SK-N-SH treated with all-trans-retinoic acid at 6 μM for 48 hours (cell line): ENCODE measurements at regions not wholly inside any gene's neighbourhood (a gene's known extent, or its start where the extent isn't known, plus 50 kb on each side); places are given as distances from the start of the nearest gene placed in this dataset.

ENCODE experiments used
- ATAC-seq: fragments of 200-7000 bp; cut with Tn5 transposase; 3 replicates; pipeline ENCODE4 v1.9.1; 2020; ENCODE audit warnings: mild to moderate bottlenecking, moderate library complexity
- ARNTL ChIP-seq: fragments of 450-650 bp; formaldehyde crosslinking; IDR thresholded peaks from 2 replicates; pipeline ENCODE4 v1.5.0; 2020; ENCODE audit warnings: low read depth, mild to moderate bottlenecking, moderate library complexity, borderline replicate concordance
- BACH2 ChIP-seq: fragments of 250-450 bp; sonication (Bioruptor Pico); IDR thresholded peaks from 2 replicates; pipeline ENCODE4 v1.9.0; 2021; ENCODE audit warnings: mild to moderate bottlenecking, borderline replicate concordance
- CSDC2 ChIP-seq: fragments of 250-450 bp; sonication (Bioruptor Pico); IDR thresholded peaks from 2 replicates; pipeline ENCODE4 v1.5.0; 2020; ENCODE audit warnings: mild to moderate bottlenecking, moderate library complexity
- GLIS3 ChIP-seq: fragments of 250-450 bp; sonication (Bioruptor Pico); IDR thresholded peaks from 2 replicates; pipeline ENCODE4 v1.5.0; 2020; ENCODE audit warnings: mild to moderate bottlenecking, moderate library complexity
- ISL1 ChIP-seq: fragments of 250-450 bp; sonication (Bioruptor Pico); IDR thresholded peaks from 2 replicates; pipeline ENCODE4 v2.1.2; 2022; ENCODE audit warnings: mild to moderate bottlenecking, moderate library complexity
- OSR1 ChIP-seq: fragments of 250-450 bp; sonication (Bioruptor Pico); IDR thresholded peaks from 2 replicates; pipeline ENCODE4 v1.8.0; 2022; ENCODE audit warnings: moderate library complexity, mild to moderate bottlenecking, inconsistent platforms
- PPARA ChIP-seq: fragments of 250-450 bp; sonication (Bioruptor Pico); IDR thresholded peaks from 2 replicates; pipeline ENCODE4 v1.5.0; 2020; ENCODE audit warnings: mild to moderate bottlenecking, borderline replicate concordance
- RARB ChIP-seq: fragments of 250-450 bp; sonication (Bioruptor Pico); IDR thresholded peaks from 2 replicates; pipeline ENCODE4 v1.8.0; 2021; ENCODE audit warnings: mild to moderate bottlenecking, moderate library complexity
- SNAI2 ChIP-seq: fragments of 250-450 bp; sonication (Bioruptor Pico); IDR thresholded peaks from 2 replicates; pipeline ENCODE4 v1.5.0; 2020; ENCODE audit warnings: mild to moderate bottlenecking, moderate library complexity
- TCF4 ChIP-seq: fragments of 250-450 bp; sonication (Bioruptor Pico); IDR thresholded peaks from 2 replicates; pipeline ENCODE4 v1.8.0; 2021; ENCODE audit warnings: mild to moderate bottlenecking, moderate library complexity, borderline replicate concordance
- TOX ChIP-seq: fragments of 250-450 bp; sonication (Bioruptor Pico); IDR thresholded peaks from 2 replicates; pipeline ENCODE4 v1.8.0; 2021; ENCODE audit warnings: mild to moderate bottlenecking, moderate library complexity, borderline replicate concordance
- ZC3H10 ChIP-seq: fragments of 250-450 bp; sonication (Bioruptor Pico); IDR thresholded peaks from 2 replicates; pipeline ENCODE4 v1.5.1; 2021; ENCODE audit warnings: mild to moderate bottlenecking, moderate library complexity
- ZFP3 ChIP-seq: fragments of 250-450 bp; sonication (Bioruptor Pico); IDR thresholded peaks from 2 replicates; pipeline ENCODE4 v1.5.0; 2020; ENCODE audit warnings: mild to moderate bottlenecking, moderate library complexity
- ZFP30 ChIP-seq: fragments of 450-650 bp; formaldehyde crosslinking; IDR thresholded peaks from 2 replicates; pipeline ENCODE4 v1.5.0; 2022; ENCODE audit warnings: mild to moderate bottlenecking, moderate library complexity
- ZNF565 ChIP-seq: fragments of 450-650 bp; formaldehyde crosslinking; conservative IDR thresholded peaks from 2 replicates; pipeline ENCODE4 v1.5.0; 2020; ENCODE audit warnings: low read depth, mild to moderate bottlenecking, moderate library complexity
- ZNF70 ChIP-seq: fragments of 450-650 bp; formaldehyde crosslinking; IDR thresholded peaks from 2 replicates; pipeline ENCODE4 v1.5.0; 2020; ENCODE audit warnings: mild to moderate bottlenecking, moderate library complexity
- ZNF8 ChIP-seq: fragments of 450-650 bp; formaldehyde crosslinking; IDR thresholded peaks from 2 replicates; pipeline ENCODE4 v1.5.0; 2020; ENCODE audit warnings: mild to moderate bottlenecking, moderate library complexity
- TF ChIP-seq, protein P1 (sequence below): fragments of 250-450 bp; sonication (Bioruptor Pico); IDR thresholded peaks from 2 replicates; pipeline ENCODE4 v1.5.1; 2021; ENCODE audit warnings: mild to moderate bottlenecking, moderate library complexity
- TF ChIP-seq, protein P2 (sequence below): fragments of 250-450 bp; sonication (Bioruptor Pico); IDR thresholded peaks from 2 replicates; pipeline ENCODE4 v1.5.0; 2020; ENCODE audit warnings: mild to moderate bottlenecking, moderate library complexity
- TF ChIP-seq, protein P3 (sequence below): fragments of 250-450 bp; sonication (Bioruptor Pico); IDR thresholded peaks from 2 replicates; pipeline ENCODE4 v1.8.0; 2020; ENCODE audit warnings: mild to moderate bottlenecking, moderate library complexity, borderline replicate concordance

DNA sequence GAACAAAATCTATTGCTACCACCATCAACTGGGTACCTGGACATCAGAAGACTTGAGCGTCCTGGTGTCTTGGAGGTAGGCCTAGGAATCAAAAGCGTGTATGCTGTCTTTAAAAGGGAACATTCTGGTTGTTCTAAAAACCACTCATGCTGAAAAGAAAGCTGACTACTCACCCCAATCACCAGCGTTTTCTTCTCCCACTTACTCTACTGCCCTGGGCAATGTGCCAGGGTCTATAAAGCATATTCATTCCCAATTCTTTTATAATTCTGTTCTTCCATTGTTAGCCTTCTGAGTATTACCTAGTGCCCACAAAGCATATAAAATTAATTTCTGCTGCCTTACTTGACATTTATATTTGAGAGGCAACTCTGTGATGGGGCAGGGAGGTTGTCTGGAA lies 133.4 kb downstream of the KCNA5 start:
- no peak for ATAC-seq
- TF ChIP-seq ISL1 (CRISPR knock-in tag) = no peak
- no peak for TF ChIP-seq BACH2 (CRISPR knock-in tag)
- TF ChIP-seq SNAI2 (CRISPR knock-in tag) = no peak
- TF ChIP-seq TCF4 (CRISPR knock-in tag) = no peak
- TF ChIP-seq PPARA (CRISPR knock-in tag) = no peak
- TF ChIP-seq ARNTL (CRISPR knock-in tag) = no peak
- no peak for TF ChIP-seq ZNF8 (CRISPR knock-in tag)
- TF ChIP-seq CSDC2 (CRISPR knock-in tag) = no peak
- no peak for TF ChIP-seq ZFP30
- TF ChIP-seq, protein P1, sequence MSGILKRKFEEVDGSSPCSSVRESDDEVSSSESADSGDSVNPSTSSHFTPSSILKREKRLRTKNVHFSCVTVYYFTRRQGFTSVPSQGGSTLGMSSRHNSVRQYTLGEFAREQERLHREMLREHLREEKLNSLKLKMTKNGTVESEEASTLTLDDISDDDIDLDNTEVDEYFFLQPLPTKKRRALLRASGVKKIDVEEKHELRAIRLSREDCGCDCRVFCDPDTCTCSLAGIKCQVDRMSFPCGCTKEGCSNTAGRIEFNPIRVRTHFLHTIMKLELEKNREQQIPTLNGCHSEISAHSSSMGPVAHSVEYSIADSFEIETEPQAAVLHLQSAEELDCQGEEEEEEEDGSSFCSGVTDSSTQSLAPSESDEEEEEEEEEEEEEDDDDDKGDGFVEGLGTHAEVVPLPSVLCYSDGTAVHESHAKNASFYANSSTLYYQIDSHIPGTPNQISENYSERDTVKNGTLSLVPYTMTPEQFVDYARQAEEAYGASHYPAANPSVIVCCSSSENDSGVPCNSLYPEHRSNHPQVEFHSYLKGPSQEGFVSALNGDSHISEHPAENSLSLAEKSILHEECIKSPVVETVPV (CRISPR knock-in tag) = no peak
- no peak for TF ChIP-seq ZFP3 (CRISPR knock-in tag)
- TF ChIP-seq ZNF70 (CRISPR knock-in tag) = no peak
- TF ChIP-seq, protein P2, sequence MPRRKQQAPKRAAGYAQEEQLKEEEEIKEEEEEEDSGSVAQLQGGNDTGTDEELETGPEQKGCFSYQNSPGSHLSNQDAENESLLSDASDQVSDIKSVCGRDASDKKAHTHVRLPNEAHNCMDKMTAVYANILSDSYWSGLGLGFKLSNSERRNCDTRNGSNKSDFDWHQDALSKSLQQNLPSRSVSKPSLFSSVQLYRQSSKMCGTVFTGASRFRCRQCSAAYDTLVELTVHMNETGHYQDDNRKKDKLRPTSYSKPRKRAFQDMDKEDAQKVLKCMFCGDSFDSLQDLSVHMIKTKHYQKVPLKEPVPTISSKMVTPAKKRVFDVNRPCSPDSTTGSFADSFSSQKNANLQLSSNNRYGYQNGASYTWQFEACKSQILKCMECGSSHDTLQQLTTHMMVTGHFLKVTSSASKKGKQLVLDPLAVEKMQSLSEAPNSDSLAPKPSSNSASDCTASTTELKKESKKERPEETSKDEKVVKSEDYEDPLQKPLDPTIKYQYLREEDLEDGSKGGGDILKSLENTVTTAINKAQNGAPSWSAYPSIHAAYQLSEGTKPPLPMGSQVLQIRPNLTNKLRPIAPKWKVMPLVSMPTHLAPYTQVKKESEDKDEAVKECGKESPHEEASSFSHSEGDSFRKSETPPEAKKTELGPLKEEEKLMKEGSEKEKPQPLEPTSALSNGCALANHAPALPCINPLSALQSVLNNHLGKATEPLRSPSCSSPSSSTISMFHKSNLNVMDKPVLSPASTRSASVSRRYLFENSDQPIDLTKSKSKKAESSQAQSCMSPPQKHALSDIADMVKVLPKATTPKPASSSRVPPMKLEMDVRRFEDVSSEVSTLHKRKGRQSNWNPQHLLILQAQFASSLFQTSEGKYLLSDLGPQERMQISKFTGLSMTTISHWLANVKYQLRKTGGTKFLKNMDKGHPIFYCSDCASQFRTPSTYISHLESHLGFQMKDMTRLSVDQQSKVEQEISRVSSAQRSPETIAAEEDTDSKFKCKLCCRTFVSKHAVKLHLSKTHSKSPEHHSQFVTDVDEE (CRISPR knock-in tag) = no peak
- TF ChIP-seq, protein P3, sequence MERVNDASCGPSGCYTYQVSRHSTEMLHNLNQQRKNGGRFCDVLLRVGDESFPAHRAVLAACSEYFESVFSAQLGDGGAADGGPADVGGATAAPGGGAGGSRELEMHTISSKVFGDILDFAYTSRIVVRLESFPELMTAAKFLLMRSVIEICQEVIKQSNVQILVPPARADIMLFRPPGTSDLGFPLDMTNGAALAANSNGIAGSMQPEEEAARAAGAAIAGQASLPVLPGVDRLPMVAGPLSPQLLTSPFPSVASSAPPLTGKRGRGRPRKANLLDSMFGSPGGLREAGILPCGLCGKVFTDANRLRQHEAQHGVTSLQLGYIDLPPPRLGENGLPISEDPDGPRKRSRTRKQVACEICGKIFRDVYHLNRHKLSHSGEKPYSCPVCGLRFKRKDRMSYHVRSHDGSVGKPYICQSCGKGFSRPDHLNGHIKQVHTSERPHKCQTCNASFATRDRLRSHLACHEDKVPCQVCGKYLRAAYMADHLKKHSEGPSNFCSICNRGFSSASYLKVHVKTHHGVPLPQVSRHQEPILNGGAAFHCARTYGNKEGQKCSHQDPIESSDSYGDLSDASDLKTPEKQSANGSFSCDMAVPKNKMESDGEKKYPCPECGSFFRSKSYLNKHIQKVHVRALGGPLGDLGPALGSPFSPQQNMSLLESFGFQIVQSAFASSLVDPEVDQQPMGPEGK (CRISPR knock-in tag) = no peak

DNA sequence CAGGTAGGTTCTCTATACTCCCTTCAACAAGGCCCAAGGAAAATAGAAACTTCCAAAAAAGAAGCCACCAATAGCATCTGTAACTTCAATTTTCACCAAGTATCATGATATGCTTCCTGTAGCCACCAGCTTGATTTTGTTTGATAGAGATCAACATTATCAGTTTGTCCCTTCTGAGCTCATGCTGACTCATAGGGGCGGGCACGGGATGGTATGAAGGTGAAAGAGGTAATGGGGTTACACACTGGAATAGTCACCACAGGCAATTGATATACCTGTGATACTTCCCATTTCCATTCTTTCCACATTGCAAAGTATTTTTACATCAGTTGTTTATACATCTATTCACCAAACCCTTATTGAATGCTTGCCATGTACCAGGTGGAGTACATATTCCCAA lies 134.1 kb downstream of the KCNA5 start:
- ATAC-seq = no peak
- TF ChIP-seq, protein P1 (CRISPR knock-in tag) = no peak
- TF ChIP-seq ZC3H10 (CRISPR knock-in tag) = no peak
- TF ChIP-seq, protein P3 (CRISPR knock-in tag) = no peak
- no peak for TF ChIP-seq TCF4 (CRISPR knock-in tag)
- no peak for TF ChIP-seq ARNTL (CRISPR knock-in tag)
- no peak for TF ChIP-seq ZNF8 (CRISPR knock-in tag)
- no peak for TF ChIP-seq SNAI2 (CRISPR knock-in tag)

DNA sequence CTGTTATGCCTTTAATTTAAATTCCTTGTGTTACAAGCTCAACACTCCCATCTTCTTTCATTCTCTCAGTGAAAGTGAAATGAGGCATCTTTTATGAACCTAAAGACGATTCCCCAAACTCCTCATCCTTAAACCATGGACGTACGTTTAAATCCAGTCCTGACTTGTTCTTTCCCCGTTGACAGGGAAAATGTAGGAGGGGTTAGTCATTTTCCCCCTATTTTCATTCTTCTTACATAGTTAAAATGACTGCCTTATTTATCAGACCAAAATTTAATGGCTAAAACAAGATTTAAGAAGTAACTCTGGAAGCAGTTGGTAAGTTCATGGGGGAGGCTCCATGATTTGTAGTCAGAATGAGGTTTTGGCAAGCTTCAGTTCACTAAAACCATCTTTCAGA lies 134.9 kb downstream of the KCNA5 start:
- ATAC-seq = no peak
- TF ChIP-seq TOX (CRISPR knock-in tag) (no peak), ZNF70 (CRISPR knock-in tag) (no peak), ZFP30 (no peak), ZNF565 (no peak), GLIS3 (CRISPR knock-in tag) (no peak), RARB (CRISPR knock-in tag) (no peak), OSR1 (CRISPR knock-in tag) (no peak), ZNF8 (CRISPR knock-in tag) (no peak), TCF4 (CRISPR knock-in tag) (no peak), ISL1 (CRISPR knock-in tag) (no peak)
- TF ChIP-seq, protein P1 (CRISPR knock-in tag) = no peak
- TF ChIP-seq, protein P2 (CRISPR knock-in tag) = no peak
- TF ChIP-seq, protein P3 (CRISPR knock-in tag) = no peak
